Stimulated activated CD4-positive, alpha-beta T cell treated with anti-CD3 and anti-CD28 coated beads, Interleukin-1b, Interleukin-23, amount 100 ng/mL, for 24 hours (primary cell): ENCODE measurements at regions not wholly inside any gene's neighbourhood (a gene's known extent, or its start where the extent isn't known, plus 50 kb on each side); places are given as distances from the start of the nearest gene placed in this dataset.
"Not testable (repeated sequence)": the region's sequence is repeated elsewhere in the genome, so short reads cannot be mapped to it uniquely, and the experiment has no call there.

Experiments
- DNase-seq, 4 experiments: peaks; one replicate each; pipeline ENCODE4 v3.0.0-alpha.2; 2020; ENCODE audit warnings: low read depth in 4 of 4, low spot score in 1 of 4

DNA sequence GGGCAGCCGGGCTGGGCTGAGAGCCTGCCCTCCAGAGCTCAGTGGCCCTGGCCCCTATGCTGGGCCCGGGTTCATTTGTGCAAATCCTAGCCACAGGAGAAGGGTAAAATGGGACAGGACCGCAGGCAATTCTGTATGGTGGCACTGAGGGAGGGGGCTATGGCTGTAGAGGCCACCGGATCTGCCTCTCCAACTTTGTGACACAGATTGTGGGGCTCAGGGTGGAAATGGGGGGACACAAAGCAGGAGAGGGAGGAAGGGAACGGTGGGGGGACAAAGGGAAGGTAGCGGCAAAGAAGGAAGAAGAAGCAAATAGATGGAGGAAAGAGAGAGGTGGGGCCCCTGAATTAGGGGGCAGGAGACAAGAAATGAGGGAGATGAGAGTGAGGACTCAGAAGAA lies 201.1 kb downstream of the SMAD2 start:
- no peak for DNase-seq

- DNase-seq, result no peak
Measured at GRCh38 chr18:47728921-47729320, 201.5 kb downstream of the SMAD2 start.

DNA sequence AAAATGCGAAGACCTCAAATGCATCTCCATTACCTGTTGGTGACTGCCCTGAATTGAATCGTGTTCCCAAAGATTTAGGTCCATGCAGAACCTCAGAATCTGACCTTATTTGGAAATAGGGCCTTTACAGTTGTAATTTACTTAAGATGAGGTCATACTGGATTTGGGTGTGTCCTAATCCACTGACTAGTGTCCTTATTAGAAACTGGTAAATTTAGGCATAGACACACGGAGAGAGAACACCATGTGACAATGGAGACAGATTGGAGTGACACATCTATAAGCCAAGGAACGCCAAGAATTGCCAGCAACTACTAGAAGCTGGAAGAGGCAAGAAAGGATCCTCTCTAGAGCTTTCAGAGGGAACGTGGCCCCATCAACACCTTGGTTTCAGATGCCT lies 203.1 kb downstream of the SMAD2 start:
- no peak for DNase-seq

- DNase-seq, result no peak
Measured at GRCh38 chr18:47726550-47726949, 203.9 kb downstream of the SMAD2 start.

DNA sequence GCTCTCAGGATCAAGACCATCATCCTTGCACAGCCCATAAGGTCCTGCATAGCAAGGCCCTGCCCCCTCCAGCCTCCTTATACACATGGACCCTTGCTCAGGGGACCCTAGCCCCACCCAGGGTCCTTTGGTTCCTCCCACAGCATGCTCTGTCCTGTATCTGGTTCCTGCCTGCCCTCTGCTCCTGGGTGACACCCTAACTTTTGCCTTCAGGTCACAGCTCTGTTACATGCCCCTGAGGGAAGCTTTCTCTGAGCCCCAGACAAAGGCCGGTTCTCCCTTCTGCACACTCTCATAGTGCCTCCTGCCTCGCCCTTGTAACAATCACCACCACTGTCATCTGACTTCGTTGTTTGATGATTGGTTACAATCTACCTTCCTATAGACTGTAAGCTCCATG lies 204.8 kb downstream of the SMAD2 start:
- DNase-seq, result no peak

DNA sequence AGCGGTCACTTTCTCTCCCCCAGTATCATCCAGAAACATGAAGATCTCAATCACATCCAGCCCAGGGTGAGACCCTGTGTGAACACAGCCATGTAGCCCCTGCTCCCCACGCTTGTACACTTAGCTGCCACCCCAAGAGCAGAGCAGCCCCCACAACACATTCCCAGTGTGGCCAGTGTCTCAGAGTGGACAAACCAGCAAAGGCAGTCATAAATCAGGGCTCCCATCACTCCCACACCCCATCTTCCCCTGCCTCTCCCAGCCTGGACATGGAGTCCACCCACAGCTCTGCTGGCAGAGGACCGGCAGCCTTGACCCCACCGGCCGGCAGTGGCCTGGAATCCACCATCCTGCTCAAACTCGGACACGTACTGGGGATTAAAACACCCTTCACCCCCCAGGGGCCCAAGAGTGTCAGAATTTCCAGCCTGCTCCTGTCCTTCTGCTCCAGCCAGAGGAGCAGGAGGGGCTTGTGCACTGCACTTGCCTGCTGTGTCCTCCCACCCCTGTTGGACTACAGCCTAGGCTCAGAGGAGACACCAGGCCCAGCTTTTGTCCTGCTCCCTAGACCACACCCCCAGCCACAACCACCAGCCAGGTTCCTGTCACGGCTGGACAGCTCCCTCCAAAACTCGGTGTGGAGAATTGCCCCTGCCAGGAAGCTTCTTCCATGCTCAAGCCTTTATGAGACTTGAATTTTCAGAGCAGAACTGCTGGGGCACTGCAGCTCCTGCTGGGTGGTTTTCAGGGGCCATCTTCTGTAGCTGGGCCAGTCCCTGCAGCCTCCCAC lies 206.1 kb downstream of the SMAD2 start:
- DNase-seq, result no peak

DNA sequence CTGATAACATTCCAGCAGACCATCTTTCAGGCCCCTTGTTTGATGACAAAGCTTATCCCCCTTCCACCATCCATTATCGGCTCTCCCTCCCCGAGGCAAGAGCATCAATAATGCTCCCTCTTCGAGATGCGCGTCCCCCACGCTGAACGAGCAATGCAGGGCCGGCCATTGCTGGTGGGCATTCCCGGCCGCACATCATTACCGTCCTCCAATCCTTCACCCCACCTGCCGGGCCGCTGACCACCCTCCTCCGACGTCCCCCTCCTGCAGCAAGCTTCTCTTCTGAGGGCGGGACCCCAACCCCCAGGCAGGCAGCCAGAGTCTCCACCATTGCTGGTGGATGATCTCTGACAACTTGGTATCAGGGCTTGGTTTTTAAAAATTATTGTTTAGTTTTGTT lies 208.6 kb downstream of the SMAD2 start:
- DNase-seq, result no peak

DNA sequence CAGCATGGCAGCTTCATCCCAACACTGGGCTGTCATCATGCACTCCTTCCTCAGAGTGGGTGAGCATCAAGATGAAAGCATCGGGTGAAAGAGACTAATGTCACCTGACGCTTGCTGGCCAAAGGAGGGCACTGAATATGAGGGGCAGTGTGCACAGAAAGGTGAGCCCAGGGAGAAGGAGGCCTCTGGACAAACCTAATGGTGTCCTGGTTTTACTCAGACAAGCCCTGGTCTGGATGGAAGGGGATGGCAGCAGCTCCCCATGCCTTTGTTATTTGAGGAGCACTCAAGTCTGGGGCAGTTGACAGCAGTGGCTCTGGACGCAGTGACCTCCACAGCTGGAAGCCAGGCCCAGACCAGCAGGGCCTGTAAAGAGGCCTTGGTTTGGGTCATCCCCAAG lies 209.7 kb downstream of the SMAD2 start:
- no peak for DNase-seq

- no peak for DNase-seq
Measured at GRCh38 chr18:47719096-47719780, 211.2 kb downstream of the SMAD2 start.

- no peak for DNase-seq
Measured at GRCh38 chr18:47718646-47719045, 211.8 kb downstream of the SMAD2 start.

- no peak for DNase-seq
Measured at GRCh38 chr18:47717257-47717656, 213.2 kb downstream of the SMAD2 start.

DNA sequence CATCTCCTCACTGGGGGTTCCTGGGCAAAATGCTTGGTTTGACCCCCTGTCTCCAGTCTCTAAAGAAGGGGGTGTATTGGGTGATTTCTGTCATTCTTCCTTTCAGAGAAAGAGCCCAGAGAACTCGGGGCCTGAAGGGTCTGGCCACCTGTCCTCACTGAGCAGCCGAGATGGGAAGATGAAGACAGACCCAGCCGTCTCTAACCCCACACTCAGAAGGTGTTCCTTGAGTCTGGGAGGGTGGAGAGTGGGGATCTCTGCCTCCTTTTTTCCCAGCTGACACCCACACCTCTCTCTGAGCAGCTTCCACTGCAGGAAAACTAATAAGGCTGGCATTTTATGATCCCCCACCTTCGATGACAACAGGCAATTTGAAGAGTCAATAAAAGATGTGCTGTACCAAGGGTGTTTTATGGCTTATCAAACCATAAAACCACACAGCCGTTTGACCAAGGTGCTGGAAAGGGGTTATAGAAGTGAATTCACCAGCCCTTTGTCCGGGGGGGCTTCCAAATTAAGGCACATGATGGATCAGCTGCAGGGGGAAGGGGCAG lies 213.8 kb downstream of the SMAD2 start:
- DNase-seq, result no peak

DNA sequence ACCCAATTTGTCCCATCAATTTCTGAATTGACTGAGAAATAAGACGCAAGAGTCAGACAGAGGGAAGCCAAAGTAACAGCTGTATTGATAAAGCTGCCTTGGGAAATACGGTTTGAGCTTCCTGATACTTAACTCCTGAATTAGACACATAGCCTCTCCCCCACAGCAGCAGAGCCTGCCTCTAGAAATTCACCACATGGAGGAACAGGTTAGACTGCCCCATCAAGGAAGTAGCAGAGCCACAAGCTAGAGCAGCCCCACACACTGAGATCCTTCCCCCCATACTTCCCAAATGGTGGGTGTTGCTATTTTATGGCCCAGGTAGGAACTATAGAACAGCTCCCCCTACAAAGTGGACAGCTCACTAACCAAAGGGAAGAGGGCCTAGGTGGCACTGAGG lies 220.0 kb downstream of the SMAD2 start:
- DNase-seq, result no peak

GRCh38 chr18:47709556-47709955 lies 220.9 kb downstream of the SMAD2 start:
- DNase-seq, result no peak

GRCh38 chr18:47708206-47708605 lies 222.3 kb downstream of the SMAD2 start:
- no peak for DNase-seq

DNA sequence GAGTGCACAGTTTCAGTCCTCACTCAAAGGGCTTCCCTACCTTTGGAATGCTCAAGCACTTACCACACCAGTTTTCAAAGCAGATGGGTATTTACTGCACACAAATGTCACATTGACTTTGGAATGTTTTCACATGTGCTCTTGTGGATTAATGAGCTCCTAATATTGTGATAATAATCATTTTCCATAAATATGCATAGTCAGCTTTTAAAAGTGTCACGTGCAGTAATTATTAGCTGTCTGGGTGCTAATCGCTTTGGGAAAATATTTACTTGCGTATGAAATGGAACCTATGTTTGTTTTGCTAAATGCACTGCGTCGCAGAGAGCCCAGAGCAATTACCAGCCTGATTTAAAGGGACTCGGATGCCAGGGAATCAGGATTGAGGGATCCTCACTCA lies 229.3 kb downstream of the SMAD2 start:
- DNase-seq, result no peak

DNA sequence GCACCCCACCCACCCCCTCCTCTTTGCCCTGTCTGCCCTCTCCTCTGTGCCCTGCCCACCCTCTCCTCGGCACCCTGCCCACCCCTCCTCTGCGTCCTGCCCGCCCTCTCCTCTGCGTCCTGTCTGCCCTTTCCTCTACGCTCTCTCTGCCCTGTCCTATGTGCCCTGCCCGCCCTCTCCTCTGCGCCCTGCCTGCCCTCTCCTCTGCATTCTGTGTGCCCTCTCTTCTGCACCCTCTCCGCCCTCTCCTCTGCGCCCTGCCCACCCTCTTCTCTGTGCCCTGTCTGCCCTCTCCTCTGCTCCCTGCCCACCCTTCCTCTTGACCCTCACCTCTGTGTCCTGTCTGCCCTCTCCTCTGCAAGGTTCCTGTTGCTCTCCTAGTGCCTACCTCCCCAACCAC lies 233.6 kb downstream of the SMAD2 start:
- DNase-seq, result no peak

- DNase-seq, result no peak
Measured at GRCh38 chr18:47691611-47692010, 238.8 kb downstream of the SMAD2 start.

DNA sequence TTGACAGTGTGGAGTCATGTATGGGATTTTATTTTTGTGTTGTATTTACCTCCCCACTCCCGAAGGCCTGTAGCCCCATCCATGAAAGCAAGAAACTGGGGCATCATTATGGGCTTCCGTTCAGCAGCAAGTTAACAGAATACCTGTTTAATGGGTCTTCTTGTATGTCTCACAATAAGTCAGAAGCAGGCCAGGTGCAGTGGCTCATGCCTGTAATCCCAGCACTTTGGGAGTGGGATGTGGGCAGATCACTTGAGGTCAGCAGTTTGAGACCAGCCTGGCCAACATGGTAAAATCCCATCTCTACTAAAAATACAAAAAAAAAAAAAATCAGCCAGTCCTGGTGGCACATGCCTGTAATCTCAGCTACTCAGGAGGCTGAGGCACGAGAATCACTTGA lies 239.7 kb downstream of the SMAD2 start:
- not testable (repeated sequence) for DNase-seq

GRCh38 chr18:47689371-47689770 lies 241.1 kb downstream of the SMAD2 start:
- no peak for DNase-seq

DNA sequence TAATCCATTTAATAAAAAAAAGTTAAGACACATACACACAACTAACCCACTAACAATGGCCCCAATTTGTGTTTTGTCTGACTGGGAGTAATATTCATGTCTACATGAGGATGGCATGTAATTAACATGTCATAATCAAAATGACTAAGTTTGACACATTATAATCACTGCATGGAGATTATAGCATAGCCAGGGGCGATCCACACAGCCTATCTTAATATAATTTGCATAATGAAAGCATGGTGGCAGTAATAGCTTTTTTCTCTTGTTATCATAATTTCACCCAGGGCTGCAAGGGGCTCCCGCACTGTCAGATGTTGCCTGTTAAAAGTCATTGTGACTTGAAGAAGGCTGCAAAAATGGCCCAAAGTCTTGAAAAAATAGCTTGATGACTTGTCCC lies 243.7 kb downstream of the SMAD2 start:
- DNase-seq, result no peak

- no peak for DNase-seq
Measured at GRCh38 chr18:47683774-47684173, 246.7 kb downstream of the SMAD2 start.

DNA sequence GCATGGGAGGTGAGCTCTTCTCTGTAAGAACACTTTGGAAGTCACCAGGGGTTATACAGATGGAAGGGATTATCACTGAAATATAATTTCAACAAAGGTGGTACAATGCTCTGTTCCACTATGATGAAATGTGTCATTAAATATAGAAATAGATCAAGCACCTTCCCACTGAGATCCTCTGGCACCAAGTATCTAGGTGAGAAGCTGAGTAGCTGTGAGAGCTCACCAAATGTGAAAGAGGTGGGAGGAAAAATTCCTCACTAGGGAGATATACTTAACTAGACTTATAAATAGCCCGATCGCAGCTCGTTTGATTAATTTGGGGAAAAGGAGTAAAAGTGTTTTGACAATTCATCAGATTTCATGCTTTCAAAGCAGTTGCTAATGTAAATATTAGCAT lies 247.6 kb downstream of the SMAD2 start:
- no peak for DNase-seq
